ENCODE measurements at regions not wholly inside any gene's neighbourhood (a gene's known extent, or its start where the extent isn't known, plus 50 kb on each side); places are given as distances from the start of the nearest gene placed in this dataset.

- TF ChIP-seq POLR2AphosphoS5 (IDR thresholded peaks at IDR 0.05; ENCODE audit: low read depth, low read length) = no peak
- no peak for TF ChIP-seq POLR2A (IDR thresholded peaks at IDR 0.05; ENCODE audit: low read depth, low read length)
- no peak for TF ChIP-seq TAF1 (IDR thresholded peaks at IDR 0.05; ENCODE audit: low read depth, low read length)
- no peak for TF ChIP-seq PAX5 (IDR thresholded peaks at IDR 0.05; ENCODE audit: insufficient read depth, low read length, severe bottlenecking)
- no peak for TF ChIP-seq POU2F2 (IDR thresholded peaks at IDR 0.05; ENCODE audit: low read depth, low read length)
These were observed 99.9 kb upstream of the CACNA1A start for GRCh38 chr19:13606156-13606555.

Data from GM12891 (cell line).